ENCODE measurements at regions not wholly inside any gene's neighbourhood (a gene's known extent, or its start where the extent isn't known, plus 50 kb on each side); places are given as distances from the start of the nearest gene placed in this dataset.

GRCh38 chr3:85180-85579, 111.4 kb upstream of the CHL1 start:
- TF ChIP-seq CTCF (IDR thresholded peaks at IDR 0.05 in 2 of 3, conservative IDR thresholded peaks at IDR 0.05 in 1 of 3; ENCODE audit: insufficient read depth in 2 of 3, low read depth in 1 of 3, low read length in 3 of 3) (no peak), BRD4 (IDR thresholded peaks at IDR 0.05) (no peak), CREM (IDR thresholded peaks at IDR 0.05; ENCODE audit: low read depth) (no peak), POLR2A (conservative IDR thresholded peaks at IDR 0.05) (no peak), ZNF512 (tag; IDR thresholded peaks at IDR 0.05) (no peak), GABPA (tag; conservative IDR thresholded peaks at IDR 0.05; ENCODE audit: low read depth) (no peak), NONO (IDR thresholded peaks at IDR 0.05; ENCODE audit: low read depth in 2 of 2, low read length in 1 of 2) (no peak), RFX1 (IDR thresholded peaks at IDR 0.05) (no peak), ARNT (IDR thresholded peaks at IDR 0.05) (no peak), MED1 (CRISPR knock-in tag; IDR thresholded peaks at IDR 0.05; ENCODE audit: borderline replicate concordance) (no peak), ZNF584 (CRISPR knock-in tag; IDR thresholded peaks at IDR 0.05; ENCODE audit: low read depth) (no peak), ZNF217 (CRISPR knock-in tag; IDR thresholded peaks at IDR 0.05) (no peak), GTF2F1 (IDR thresholded peaks at IDR 0.05; ENCODE audit: low read depth, low read length) (no peak)
- TF ChIP-seq, protein P1, sequence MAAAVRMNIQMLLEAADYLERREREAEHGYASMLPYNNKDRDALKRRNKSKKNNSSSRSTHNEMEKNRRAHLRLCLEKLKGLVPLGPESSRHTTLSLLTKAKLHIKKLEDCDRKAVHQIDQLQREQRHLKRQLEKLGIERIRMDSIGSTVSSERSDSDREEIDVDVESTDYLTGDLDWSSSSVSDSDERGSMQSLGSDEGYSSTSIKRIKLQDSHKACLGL (CRISPR knock-in tag; IDR thresholded peaks at IDR 0.05; ENCODE audit: borderline replicate concordance, poor library complexity, severe bottlenecking) = no peak

Data from K562 (cell line).